Adrenal gland (tissue), 5 donors: ENCODE measurements at regions not wholly inside any gene's neighbourhood (a gene's known extent, or its start where the extent isn't known, plus 50 kb on each side); places are given as distances from the start of the nearest gene placed in this dataset.

ENCODE experiments used
- CTCF ChIP-seq, 6 experiments: fragments of 450-650 bp in 4 of 6; fragments of 200-600 bp in 2 of 6; sonication (generic) in 1 of 6; IDR thresholded peaks; 1 replicate in 5 of 6; 2 replicates in 1 of 6; pipeline versions ENCODE4 v1.5.1 to v1.8.0; 2016 to 2021; ENCODE audit warnings: antibody characterized with exemption in 6 of 6, mild to moderate bottlenecking in 2 of 6, moderate library complexity in 1 of 6
- POLR2A ChIP-seq, 2 donors: fragments of 450-650 bp; IDR thresholded peaks; one replicate each; pipeline ENCODE4 v1.6.1; 2017; ENCODE audit warnings: antibody characterized with exemption in 2 of 2, mild to moderate bottlenecking in 2 of 2, moderate library complexity in 1 of 2
- donor health status: DM: no; HTN: no; CAD: no.

- no peak for TF ChIP-seq CTCF (IDR thresholded peaks at IDR 0.05)
- no peak for TF ChIP-seq POLR2A (IDR thresholded peaks at IDR 0.05)
Measured at GRCh38 chr17:79220201-79220712, 145.6 kb downstream of the ENGASE start.
